ENCODE measurements at regions not wholly inside any gene's neighbourhood (a gene's known extent, or its start where the extent isn't known, plus 50 kb on each side); places are given as distances from the start of the nearest gene placed in this dataset.

- TF ChIP-seq POLR2AphosphoS5 (IDR thresholded peaks at IDR 0.05; ENCODE audit: low read depth, low read length) (no peak), TAF1 (IDR thresholded peaks at IDR 0.05; ENCODE audit: borderline replicate concordance, low read depth, low read length) (no peak)
Measured at GRCh38 chr15:81886591-81886990, 159.2 kb downstream of the MEX3B start.
